ENCODE measurements at regions not wholly inside any gene's neighbourhood (a gene's known extent, or its start where the extent isn't known, plus 50 kb on each side); places are given as distances from the start of the nearest gene placed in this dataset.

GRCh38 chr2:12071318-12071717 lies 324.9 kb downstream of the LPIN1 start:
- H3K27ac ChIP-seq (ENCODE audit: low read length), result no peak overlapping the region

GRCh38 chr2:12073217-12073852 lies 326.9 kb downstream of the LPIN1 start:
- H3K79me2 ChIP-seq (ENCODE audit: insufficient read depth, low read length), result no peaks in the 10 kb centered on the region
- ATAC-seq (ENCODE audit: insufficient read depth, low read depth), result no peak
- no peak overlapping the region for H3K4me3 ChIP-seq (ENCODE audit: low read depth in 1 of 2, low read length in 2 of 2)
- no peak overlapping the region for H2AFZ ChIP-seq (ENCODE audit: low read depth, low read length)
- H3K9ac ChIP-seq (ENCODE audit: low read depth, low read length), result no peak overlapping the region
- H3K9me3 ChIP-seq (ENCODE audit: insufficient read depth, low read length, severe bottlenecking), result no peaks in the 10 kb centered on the region
- TF ChIP-seq CTCF (IDR thresholded peaks at IDR 0.05; ENCODE audit: borderline replicate concordance, extremely low read depth, low read length, poor library complexity, severe bottlenecking), result no peak
- TF ChIP-seq EZH2 (IDR thresholded peaks at IDR 0.05; ENCODE audit: borderline replicate concordance, low read depth, low read length, severe bottlenecking), result no peak
- H3K36me3 ChIP-seq (ENCODE audit: insufficient read depth, low read length), result no peaks in the 10 kb centered on the region
- H3K27ac ChIP-seq (ENCODE audit: low read length), result no peak overlapping the region
- no peak for DNase-seq
- H4K20me1 ChIP-seq (ENCODE audit: insufficient read depth, low read length), result no peaks in the 10 kb centered on the region
- H3K4me1 ChIP-seq (ENCODE audit: insufficient read depth, low read length), result no peaks in the 10 kb centered on the region
- no peak overlapping the region for H3K4me2 ChIP-seq (ENCODE audit: insufficient read depth, low read length)
- H3K27me3 ChIP-seq (ENCODE audit: insufficient read depth, low read length, poor library complexity), result no peaks in the 10 kb centered on the region

More at GRCh38 chr2:12071318-12071717, 324.9 kb downstream of the LPIN1 start:
- TF ChIP-seq CTCF (IDR thresholded peaks at IDR 0.05; ENCODE audit: borderline replicate concordance, extremely low read depth, low read length, poor library complexity, severe bottlenecking) (no peak), EZH2 (IDR thresholded peaks at IDR 0.05; ENCODE audit: borderline replicate concordance, low read depth, low read length, severe bottlenecking) (no peak)
- Histone ChIP-seq H3K9me3 (ENCODE audit: insufficient read depth, low read length, severe bottlenecking) (no peaks in the 10 kb centered on the region), H2AFZ (ENCODE audit: low read depth, low read length) (no peak overlapping the region), H3K4me2 (ENCODE audit: insufficient read depth, low read length) (no peak overlapping the region), H3K9ac (ENCODE audit: low read depth, low read length) (no peak overlapping the region), H3K79me2 (ENCODE audit: insufficient read depth, low read length) (no peaks in the 10 kb centered on the region), H3K36me3 (ENCODE audit: insufficient read depth, low read length) (no peaks in the 10 kb centered on the region), H3K4me3 (ENCODE audit: low read depth in 1 of 2, low read length in 2 of 2) (no peak overlapping the region), H4K20me1 (ENCODE audit: insufficient read depth, low read length) (no peaks in the 10 kb centered on the region), H3K4me1 (ENCODE audit: insufficient read depth, low read length) (no peaks in the 10 kb centered on the region), H3K27me3 (ENCODE audit: insufficient read depth, low read length, poor library complexity) (no peaks in the 10 kb centered on the region)
- DNase-seq (no peak), ATAC-seq (ENCODE audit: insufficient read depth, low read depth) (no peak)

GRCh38 chr2:12074126-12074844 lies 327.9 kb downstream of the LPIN1 start:
- H3K4me2 ChIP-seq (ENCODE audit: insufficient read depth, low read length), result no peak overlapping the region
- ATAC-seq (ENCODE audit: insufficient read depth, low read depth) (no peak), DNase-seq (no peak)
- H2AFZ ChIP-seq (ENCODE audit: low read depth, low read length), result no peak overlapping the region
- H3K4me1 ChIP-seq (ENCODE audit: insufficient read depth, low read length), result no peaks in the 10 kb centered on the region
- no peak for TF ChIP-seq EZH2 (IDR thresholded peaks at IDR 0.05; ENCODE audit: borderline replicate concordance, low read depth, low read length, severe bottlenecking)
- no peak for TF ChIP-seq CTCF (IDR thresholded peaks at IDR 0.05; ENCODE audit: borderline replicate concordance, extremely low read depth, low read length, poor library complexity, severe bottlenecking)
- H3K79me2 ChIP-seq (ENCODE audit: insufficient read depth, low read length), result no peaks in the 10 kb centered on the region
- no peaks in the 10 kb centered on the region for H3K36me3 ChIP-seq (ENCODE audit: insufficient read depth, low read length)
- H3K9me3 ChIP-seq (ENCODE audit: insufficient read depth, low read length, severe bottlenecking), result no peaks in the 10 kb centered on the region
- H3K4me3 ChIP-seq (ENCODE audit: low read depth in 1 of 2, low read length in 2 of 2), result no peak overlapping the region
- no peaks in the 10 kb centered on the region for H4K20me1 ChIP-seq (ENCODE audit: insufficient read depth, low read length)
- no peaks in the 10 kb centered on the region for H3K27me3 ChIP-seq (ENCODE audit: insufficient read depth, low read length, poor library complexity)
- H3K27ac ChIP-seq (ENCODE audit: low read length), result no peak overlapping the region
- H3K9ac ChIP-seq (ENCODE audit: low read depth, low read length), result no peak overlapping the region
